GM19468 (cell line): ENCODE measurements at regions not wholly inside any gene's neighbourhood (a gene's known extent, or its start where the extent isn't known, plus 50 kb on each side); places are given as distances from the start of the nearest gene placed in this dataset.

Experiments used
- ATAC-seq: cut with Tn5 transposase; IDR thresholded peaks from one replicate; pipeline ENCODE4 v1.9.1; 2021; ENCODE audit warnings: mild to moderate bottlenecking, moderate library complexity, moderate number of reproducible peaks; ENCODE audit not compliant: unreplicated experiment; ENCODE audit errors: extremely low read depth

DNA sequence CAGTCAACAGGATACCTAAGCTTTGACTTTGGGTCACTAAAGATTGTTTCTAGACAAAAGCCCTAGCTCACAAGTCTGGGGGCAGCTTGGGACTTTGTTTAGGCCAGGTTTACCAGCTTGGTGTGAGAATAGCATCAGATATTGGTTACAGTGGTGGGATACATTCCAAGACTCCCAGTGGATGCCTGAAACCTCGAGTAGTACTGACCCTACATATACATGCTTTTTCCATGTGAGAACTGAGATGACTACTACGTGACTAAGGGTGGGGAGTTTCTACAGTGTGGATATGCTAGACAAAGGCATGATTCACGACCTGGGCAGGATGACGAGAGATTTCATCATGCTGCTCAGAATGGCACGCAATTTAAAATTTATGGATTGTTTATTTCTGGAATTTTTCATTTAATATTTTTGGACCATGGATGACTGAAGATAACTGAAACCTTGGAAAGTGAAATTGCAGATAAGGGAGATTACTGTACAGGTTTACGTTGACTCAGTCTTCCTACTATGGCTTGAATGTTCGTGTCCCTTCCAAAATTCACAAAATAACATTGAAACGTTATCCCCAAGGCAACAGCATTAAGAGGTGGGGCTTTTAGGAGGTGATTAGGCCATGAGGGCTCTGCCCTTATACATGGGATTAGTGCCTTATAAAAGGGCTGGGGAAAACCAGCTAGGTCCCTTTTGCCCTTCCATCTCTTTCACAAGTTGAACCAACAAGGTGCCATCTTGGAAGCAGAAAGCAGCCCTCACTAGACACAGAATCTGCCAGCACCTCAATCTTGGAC is 50.2 kb upstream of the CTAGE1 start:
- ATAC-seq = no peak

DNA sequence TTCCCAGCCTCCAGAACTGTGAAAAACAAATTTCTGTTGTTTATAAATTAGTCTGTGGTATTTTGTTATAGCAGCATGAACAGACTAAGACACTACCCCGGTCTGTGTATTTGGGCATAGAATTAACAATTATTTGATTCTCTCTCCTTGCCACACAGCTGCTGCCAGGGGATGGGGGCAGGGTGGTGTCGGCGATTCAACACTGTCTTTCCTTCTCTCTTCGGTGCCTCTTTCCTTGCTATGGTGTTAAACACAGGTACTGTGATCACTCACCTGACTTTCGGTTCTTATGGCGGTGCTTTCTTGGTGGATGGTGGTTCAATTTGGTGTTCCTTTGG is 50.8 kb upstream of the CTAGE1 start:
- ATAC-seq = no peak

DNA sequence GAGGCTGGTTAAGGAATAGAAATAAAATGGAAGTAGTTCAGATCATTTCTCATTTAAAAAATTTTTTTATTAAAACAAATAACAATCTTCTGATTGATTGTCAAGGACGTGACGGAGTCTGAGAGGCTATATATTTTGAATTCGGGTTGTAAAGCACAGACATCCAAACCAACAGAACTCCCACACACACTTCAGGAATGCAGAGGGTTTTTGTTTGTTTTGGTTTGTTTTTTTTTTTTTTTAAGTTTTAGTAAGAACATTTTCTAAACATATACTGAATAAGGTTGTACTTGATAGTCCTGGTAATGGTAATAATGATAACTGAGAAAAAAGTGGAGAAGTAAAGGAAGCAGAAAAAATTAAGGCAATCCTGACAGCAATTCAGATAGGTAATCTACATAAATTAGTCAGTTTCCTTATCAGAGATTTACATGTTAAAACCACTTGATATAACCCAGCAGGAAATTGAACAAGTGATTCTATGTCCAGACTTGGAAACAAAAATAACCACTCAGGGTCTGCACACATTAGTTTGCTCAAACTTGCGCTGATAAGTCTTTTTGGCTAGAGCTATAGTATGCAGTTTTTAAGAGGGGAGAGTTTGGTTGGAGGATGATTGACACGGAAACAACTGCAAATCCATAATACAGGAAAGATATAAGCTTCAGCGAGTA is 51.5 kb upstream of the CTAGE1 start:
- ATAC-seq = no peak

DNA sequence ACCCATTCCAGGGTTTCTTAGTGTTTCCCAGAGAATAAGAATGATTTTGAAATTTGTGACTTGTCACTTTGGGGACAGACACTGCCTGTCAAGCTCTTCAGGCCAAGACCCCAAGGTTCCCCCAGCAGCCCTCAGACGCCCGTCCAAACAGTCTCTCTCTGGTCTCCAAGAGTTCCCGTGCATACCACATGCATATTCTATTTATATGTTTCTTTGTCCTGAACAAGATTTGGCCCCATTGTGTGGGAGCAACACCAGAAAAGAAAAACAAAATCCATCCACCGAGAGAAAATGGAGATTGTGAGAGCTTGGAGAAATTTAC is 52.2 kb upstream of the CTAGE1 start:
- no peak for ATAC-seq

DNA sequence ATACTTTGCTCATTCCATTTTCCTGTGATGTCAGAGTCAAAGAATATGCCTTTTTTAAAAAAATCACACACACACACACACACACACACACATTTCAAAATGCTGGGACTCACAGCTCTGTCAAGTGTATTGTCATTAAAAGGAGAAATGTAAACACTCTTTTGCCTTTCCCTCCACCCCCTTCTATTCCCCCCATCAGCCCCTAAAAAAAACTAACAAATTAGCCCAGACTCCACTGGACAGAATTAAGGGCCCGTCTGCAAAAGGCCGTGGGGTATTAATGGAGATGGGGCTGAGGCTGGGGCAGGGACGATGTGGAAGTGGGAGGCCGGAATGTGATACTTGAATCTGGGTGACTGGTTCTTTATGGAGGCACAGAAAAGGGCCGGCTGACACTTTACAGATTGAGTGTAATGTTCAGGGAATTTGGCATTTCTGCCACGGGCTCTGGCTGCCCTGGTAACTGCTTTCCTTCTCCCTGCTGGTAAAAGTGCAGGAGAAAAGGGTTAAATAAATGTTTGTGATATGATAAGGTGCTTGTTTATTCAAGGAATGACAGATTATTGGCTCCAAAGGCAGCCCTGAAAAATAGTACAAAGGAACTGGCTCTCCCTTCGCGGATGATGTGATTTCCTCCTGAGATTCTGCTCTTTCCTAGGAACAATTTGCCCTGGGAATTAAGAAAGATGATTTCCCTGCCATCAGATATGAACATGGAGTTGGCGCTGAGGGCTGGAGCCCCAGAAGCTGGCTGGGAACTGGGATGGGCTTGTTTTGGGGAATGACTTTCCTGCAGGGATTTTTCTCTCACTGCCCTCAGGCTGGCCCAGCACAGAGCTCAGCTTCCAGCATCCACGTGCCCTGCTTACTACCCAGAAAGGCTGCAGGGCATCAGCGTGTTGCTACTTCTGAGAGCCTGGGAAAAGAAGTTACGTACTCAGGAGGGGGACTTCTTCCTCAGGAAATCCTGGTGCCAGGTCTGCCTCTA is 52.8 kb upstream of the CTAGE1 start:
- ATAC-seq = no peak

DNA sequence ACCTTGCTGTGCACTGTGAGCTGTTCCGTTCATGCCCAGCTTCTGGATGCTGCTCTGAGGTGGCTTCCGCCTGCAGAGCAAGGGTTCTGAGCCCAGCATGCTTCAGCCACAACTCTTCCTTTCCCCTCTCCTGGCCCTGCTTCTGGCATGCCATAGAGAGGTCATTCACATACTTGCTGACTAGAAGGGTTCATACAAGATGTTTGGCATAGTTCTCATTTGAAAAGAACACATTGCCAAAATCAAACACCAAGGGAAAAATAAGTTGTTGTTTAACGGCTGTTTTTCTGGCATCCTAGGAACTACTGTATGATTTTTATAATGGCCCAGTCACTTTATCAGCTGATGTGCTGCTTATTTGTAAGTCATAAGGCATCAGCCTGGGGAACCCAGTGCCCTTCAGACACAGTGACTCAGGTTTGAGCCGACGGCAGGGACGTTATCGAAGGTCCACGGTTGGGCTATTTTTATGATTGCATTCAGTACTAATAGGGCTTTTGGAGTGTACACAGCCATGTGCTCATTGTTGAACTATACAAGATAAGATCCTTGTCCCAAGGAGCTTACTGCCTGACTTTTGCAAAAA is 53.9 kb upstream of the CTAGE1 start:
- no peak for ATAC-seq

DNA sequence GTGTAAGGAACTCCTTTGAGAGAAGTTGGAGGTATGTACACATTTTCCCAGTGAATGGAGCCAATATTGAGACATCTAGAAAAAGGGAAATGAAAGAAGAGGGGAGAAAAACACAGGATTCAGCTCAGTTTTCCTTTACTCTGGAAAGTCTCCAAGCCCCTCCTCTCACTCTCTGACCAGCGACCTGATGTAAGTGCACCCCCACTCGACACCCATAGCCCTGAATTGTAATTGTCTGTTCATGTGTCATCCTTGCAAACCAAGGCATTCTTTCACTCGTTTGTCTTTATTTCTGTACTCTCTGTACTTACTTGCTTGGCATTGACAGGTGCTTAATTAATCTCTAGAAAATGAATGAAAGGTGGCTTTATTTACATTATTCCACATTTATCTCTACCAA is 55.7 kb upstream of the CTAGE1 start:
- ATAC-seq = no peak

DNA sequence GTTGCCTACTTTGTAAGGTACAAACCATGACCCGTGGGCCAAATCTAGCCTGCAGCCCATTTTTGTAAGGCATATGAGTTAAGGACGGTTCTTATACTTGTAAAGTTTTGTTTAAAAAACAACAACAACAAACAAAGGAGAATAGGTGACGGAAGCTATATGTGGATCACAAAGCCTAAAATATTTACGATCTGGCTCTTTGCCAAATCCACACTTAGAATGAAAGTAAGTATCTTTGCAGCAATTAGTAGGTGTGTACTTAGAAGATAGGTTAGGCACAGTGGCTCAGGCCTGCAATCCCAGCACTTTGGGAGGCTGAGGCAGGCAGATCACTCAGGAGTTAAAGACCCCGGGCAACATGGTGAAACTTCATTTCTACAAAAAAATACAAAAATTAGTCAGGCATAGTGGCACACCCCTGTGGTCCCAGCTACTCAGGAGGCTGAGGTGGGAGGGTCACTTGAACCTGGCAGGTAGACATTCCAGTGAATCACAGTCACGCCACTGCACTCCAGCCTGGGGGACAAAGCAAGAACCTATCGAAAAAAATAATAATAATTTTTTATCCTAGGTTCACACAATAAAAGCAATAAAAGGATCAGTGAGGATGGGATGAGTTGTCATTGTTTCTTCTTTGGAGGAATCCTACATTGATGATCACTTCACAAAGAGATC is 57.8 kb upstream of the CTAGE1 start:
- ATAC-seq = no peak

DNA sequence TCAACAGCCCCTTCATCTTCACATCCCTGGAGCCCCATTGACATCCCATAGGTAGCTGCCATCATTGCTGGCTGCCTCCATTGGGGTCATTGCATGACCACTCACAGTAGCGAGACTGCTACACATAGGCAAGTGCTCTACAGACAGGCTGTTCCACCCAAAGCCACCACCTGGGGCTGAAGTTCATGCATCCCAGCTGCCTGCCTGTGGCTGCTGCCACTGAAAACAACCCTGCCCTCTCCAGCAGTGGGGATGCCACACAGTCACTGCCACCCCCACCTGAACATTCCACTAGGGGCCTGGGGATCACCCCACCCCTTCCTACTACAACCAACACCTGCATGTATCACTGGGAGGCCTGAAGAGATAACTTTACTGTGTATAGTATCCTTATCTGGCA is 59.5 kb upstream of the CTAGE1 start:
- ATAC-seq = no peak

DNA sequence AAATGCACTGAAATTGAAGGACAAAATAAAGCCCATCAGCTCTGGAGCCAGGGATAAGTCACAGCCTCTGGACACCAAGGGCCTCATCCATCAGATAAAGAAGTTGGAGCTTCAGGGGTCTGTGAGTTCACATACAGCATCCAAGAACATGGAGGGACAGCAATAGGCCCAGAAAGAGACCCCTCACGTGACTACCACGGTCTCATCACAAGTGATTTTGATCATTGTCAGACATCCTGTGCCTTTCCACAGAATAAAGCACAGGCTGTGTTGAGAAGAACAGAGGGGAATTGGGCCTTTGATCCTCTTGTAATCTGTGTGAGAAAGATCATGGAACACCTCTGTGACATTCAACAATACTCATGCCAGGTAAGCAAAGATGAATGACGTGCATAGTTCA is 65.2 kb upstream of the CTAGE1 start:
- ATAC-seq = no peak

DNA sequence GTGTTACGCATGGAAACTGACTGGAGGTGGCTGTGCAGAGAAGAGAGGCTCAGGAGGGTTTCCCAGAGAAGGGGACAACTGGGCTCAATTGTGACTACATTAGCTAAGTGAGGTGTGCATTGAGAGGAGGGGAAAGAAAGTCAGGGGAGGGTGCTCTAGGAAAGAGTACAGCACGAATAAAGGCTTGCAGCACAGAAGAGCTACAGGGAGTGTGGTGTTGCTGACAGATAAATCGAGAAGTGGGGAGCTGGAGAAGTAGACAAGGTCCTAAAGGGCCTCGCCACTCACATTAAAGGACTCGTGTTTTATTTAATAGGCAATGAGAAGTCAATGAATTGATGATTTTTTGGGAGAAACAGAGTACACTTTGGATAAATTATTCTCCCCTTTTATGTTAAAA is 65.7 kb upstream of the CTAGE1 start:
- ATAC-seq = no peak

DNA sequence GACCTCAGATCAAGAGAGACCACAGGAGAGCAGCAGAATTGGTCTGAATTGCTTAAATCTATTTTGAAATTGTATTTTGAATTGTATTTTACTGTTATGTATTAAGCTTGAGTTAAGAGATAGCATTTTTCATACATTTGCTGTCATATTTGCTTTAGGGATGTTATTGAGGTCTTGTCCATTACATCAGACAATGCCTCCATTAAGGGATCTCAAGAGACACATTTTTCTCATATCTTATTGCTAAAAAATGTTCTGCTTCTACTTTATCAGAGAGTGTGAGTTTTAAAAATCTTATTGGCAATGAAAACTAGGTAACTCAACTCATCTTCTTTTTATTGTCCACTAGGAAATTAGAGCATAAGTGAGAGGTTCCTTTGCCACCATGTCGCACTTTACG is 66.8 kb upstream of the CTAGE1 start:
- no peak for ATAC-seq

DNA sequence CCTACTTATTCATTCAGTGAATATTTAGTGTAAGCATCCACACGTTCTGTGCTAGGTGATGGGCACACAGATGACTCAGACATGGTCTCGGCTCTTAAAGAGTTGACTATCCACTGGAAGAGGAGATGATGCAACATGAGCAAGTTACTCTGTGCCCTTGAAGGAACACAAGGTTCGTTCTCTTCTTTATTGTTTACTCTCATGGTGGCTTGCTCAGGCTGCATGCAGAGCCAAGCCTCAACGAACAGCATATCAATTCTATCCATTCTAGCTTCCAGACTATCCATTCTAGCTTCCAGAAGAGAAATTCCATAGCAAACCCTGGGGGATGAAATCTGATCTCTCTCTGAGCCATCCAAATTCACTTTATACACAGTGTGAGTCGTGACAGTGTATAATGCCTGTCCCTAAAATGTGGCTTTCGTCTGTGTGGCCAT is 68.1 kb upstream of the CTAGE1 start:
- no peak for ATAC-seq

DNA sequence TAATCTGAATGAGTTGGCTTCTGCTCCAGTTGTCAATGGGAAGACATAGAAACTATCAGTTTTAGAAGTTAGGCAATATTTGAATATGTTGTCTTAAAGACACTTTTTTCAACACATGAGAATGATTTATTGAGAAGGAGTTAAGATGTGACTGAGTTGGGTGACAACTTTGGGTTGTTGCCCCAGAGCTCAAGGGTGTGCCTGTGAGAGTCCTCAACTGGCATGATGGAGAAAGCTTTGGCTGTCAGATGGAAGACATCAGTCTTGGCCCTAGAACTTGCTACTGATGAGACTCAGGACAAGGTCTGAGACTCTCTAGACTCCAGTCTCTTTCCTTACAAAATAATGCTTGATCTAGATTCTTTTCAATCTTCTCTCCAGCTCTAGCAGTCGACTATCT is 69.0 kb upstream of the CTAGE1 start:
- ATAC-seq = no peak

DNA sequence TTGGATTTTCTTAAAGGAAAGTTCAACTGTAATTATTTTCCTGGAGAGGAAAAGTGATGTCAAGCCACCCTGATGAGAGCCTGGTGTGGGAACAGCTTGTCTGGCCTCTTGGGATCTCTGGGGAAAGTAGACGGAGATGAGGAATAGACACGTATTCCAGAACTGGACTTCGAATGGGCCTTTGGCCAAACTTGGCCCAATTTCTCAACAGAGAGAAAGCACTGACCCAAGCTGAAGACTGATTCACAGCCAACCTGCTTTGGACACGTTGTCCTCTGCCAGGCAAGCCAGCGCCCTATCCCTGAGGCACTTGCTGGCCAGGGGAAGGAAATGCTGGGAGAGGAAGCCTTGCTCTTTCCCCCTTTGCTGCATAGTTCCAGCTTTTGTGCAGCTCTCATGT is 70.8 kb upstream of the CTAGE1 start:
- ATAC-seq = no peak

DNA sequence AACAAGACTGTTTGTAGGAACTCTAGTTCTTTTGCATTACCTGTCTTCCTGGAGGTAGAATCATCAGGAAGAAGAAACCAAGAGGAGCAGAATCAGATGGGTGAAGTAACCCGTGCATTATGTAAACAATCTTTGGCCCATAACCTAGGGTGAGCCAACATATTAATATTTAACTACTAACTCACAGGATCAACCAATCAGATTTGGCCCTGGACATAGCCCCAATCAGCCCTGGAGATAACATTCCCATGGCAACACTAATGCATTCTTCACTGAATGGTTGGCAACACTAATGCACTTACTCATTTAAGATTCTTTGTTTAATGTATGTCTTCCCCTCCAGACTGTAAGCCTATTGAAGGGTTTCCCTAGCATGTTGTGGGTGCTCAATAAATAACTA is 72.0 kb upstream of the CTAGE1 start:
- no peak for ATAC-seq

DNA sequence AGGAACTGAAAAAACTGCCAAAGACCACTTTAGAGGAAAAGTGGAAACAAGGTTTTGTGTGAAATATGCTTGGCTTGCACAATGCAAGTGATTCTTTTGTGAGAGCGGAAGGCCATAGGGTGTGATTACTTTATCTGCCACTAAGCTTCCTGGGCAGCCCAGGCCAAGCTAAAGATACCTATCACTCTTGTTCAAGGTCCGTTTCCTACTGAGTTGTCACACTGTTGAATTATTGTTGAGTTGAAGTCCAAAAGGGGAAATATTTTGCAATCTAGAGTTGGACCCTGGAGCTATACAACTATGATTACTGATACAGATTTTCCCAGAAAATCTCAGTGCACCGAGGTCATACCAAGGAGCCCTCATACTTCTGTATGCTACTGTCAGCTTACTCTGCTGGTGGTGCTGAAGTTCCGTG is 72.7 kb upstream of the CTAGE1 start:
- ATAC-seq = no peak

DNA sequence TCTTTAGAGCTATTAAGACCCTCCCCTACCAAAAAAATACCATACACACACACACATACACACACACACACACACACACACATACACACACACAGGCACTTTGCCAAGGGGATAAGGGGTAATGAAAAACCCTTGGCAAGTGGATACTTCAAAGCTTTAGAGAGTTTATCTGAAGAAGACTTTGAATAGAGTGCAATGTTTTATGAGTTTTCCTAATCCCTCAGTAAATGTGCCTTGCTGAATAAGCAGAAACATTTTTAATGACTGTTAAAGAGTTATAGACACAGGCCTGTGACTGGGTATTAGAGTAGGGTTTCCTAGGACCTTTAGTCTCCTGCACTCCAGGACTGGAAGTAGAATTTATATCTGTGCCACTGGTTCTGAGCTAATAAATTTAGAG is 75.5 kb upstream of the CTAGE1 start:
- no peak for ATAC-seq

DNA sequence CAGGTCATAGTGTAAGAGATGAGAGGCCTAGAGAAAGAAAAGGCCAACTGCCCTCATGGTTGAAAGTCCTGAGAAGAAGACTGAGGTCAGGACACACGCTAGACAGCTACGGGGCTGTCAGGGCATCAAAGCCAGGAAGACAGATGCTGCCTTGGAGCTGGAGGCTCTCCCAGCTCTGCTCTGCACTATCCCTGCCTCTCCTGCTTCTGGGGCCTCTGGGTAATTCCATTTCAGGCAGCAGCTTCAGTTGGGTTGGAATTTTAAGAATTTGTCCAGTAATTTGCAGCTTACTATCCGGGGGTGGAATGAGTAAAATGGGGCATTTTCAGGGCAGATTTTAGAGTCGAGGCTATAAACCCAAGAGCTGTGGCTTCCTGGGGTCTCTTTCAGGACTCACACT is 76.2 kb upstream of the CTAGE1 start:
- no peak for ATAC-seq

DNA sequence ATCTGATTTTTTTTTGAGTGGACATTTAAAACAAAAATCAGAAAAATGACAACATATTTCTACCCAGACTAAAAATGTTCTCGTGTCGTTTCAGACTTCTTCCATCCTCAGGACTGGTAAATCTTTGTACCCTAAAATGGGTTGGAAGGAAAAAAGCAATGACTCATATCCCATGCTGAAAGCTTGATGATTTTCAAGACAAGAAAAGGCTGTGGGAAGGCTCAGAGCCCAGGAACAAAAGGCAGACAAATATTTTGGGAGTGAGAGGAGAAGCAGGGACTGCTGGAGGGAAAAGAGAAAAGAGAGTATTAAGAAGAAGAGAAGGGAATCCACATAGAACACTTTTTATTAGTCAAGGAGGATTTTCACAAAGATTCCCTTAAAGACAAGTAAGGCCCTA is 77.1 kb upstream of the CTAGE1 start:
- no peak for ATAC-seq
